B cell (primary cell): ENCODE measurements at regions not wholly inside any gene's neighbourhood (a gene's known extent, or its start where the extent isn't known, plus 50 kb on each side); places are given as distances from the start of the nearest gene placed in this dataset.

Experiments
- EZH2 ChIP-seq: IDR thresholded peaks from 2 replicates; pipeline ENCODE4 v1.6.1; 2012; ENCODE audit warnings: borderline replicate concordance, low read depth, mild to moderate bottlenecking, moderate library complexity, low read length; ENCODE audit not compliant: insufficient read depth, poor library complexity, severe bottlenecking
- TF ChIP-seq, protein P1 (sequence below): fragments of 200-600 bp; IDR thresholded peaks from one replicate; pipeline ENCODE4 v1.8.0; 2022; ENCODE audit warnings: antibody characterized with exemption, mild to moderate bottlenecking

DNA sequence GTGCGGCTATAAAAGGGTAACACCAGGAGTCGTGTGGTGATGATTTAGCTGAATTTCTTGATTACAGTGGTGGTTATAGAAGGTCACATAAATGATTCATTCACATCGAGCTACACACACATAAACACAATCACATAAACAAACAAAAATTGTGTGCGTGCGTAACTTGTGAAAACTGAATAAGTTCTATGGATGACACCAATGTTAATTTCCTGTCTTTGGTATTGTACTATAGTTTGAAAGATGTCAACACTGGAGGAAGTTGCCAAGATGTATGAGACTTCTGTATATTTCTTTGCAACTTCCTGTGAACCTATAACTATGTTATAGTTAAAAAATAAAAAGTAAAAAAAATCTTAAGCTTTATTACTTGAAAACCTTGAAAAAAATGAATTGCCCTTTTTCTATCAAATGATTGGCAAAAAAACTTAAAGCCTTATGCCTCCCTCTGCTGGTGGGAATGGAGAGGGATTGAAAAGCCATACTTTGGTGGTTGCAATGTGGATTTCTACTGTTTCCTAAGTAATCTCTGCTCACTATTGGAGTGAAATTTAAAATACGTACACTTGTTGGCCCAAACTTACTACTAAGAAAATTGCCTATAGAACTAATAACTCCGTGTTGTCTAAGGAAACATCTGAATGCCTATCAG, 227.7 kb downstream of the RPIA start:
- TF ChIP-seq, protein P1, sequence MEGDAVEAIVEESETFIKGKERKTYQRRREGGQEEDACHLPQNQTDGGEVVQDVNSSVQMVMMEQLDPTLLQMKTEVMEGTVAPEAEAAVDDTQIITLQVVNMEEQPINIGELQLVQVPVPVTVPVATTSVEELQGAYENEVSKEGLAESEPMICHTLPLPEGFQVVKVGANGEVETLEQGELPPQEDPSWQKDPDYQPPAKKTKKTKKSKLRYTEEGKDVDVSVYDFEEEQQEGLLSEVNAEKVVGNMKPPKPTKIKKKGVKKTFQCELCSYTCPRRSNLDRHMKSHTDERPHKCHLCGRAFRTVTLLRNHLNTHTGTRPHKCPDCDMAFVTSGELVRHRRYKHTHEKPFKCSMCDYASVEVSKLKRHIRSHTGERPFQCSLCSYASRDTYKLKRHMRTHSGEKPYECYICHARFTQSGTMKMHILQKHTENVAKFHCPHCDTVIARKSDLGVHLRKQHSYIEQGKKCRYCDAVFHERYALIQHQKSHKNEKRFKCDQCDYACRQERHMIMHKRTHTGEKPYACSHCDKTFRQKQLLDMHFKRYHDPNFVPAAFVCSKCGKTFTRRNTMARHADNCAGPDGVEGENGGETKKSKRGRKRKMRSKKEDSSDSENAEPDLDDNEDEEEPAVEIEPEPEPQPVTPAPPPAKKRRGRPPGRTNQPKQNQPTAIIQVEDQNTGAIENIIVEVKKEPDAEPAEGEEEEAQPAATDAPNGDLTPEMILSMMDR: peak; percentile 53
- no peak for TF ChIP-seq EZH2
